ENCODE measurements at regions not wholly inside any gene's neighbourhood (a gene's known extent, or its start where the extent isn't known, plus 50 kb on each side); places are given as distances from the start of the nearest gene placed in this dataset.

GRCh38 chrX:38968344-38969216, 167.3 kb downstream of the MID1IP1 start:
- no peaks in the 10 kb centered on the region for H3K27me3 ChIP-seq
- TF ChIP-seq CTCF (IDR thresholded peaks at IDR 0.05) = no peak
- TF ChIP-seq POLR2A (IDR thresholded peaks at IDR 0.05) = no peak
- TF ChIP-seq EP300 (IDR thresholded peaks at IDR 0.05) = no peak
- no peaks in the 10 kb centered on the region for H3K36me3 ChIP-seq
- no peaks in the 10 kb centered on the region for H3K9me3 ChIP-seq
- H3K4me1 ChIP-seq (ENCODE audit: insufficient read depth) = no peaks in the 10 kb centered on the region
- no peak for DNase-seq
- intact Hi-C loops (cut with DNase I) = no loop called here
- H3K27ac ChIP-seq = no peak overlapping the region
- 76 to 82% (median 78%) methylated on average over 3 of the region's 3 CpGs for WGBS, 3 donors
- H3K4me3 ChIP-seq = no peak overlapping the region

GRCh38 chrX:38970074-38970473, 168.8 kb downstream of the MID1IP1 start:
- H3K4me3 ChIP-seq = no peak overlapping the region
- no peaks in the 10 kb centered on the region for H3K27me3 ChIP-seq
- no peaks in the 10 kb centered on the region for H3K9me3 ChIP-seq
- TF ChIP-seq CTCF (IDR thresholded peaks at IDR 0.05) (no peak), POLR2A (IDR thresholded peaks at IDR 0.05) (no peak), EP300 (IDR thresholded peaks at IDR 0.05) (no peak)
- H3K27ac ChIP-seq = no peak overlapping the region
- no peaks in the 10 kb centered on the region for H3K4me1 ChIP-seq (ENCODE audit: insufficient read depth)
- no peaks in the 10 kb centered on the region for H3K36me3 ChIP-seq
- intact Hi-C loops (cut with DNase I) = no loop called here
- no peak for DNase-seq
- 94 to 100% (median 100%) methylated on average over 1 of the region's 1 CpG for WGBS, 3 donors

- H3K36me3 ChIP-seq = no peaks in the 10 kb centered on the region
- H3K4me1 ChIP-seq (ENCODE audit: insufficient read depth) = no peaks in the 10 kb centered on the region
- no peak overlapping the region for H3K27ac ChIP-seq
- no peak for DNase-seq
- intact Hi-C loops (cut with DNase I) = no loop called here
- no peaks in the 10 kb centered on the region for H3K27me3 ChIP-seq
- WGBS, 3 donors = 63 to 72% (median 70%) methylated on average over 3 of the region's 3 CpGs
- no peak overlapping the region for H3K4me3 ChIP-seq
- no peak for TF ChIP-seq EP300 (IDR thresholded peaks at IDR 0.05)
- TF ChIP-seq POLR2A (IDR thresholded peaks at IDR 0.05) = no peak
- no peak for TF ChIP-seq CTCF (IDR thresholded peaks at IDR 0.05)
- no peaks in the 10 kb centered on the region for H3K9me3 ChIP-seq
Observed at GRCh38 chrX:38970845-38971244, 169.6 kb downstream of the MID1IP1 start.

GRCh38 chrX:38973322-38973721, 172.1 kb downstream of the MID1IP1 start:
- H3K27me3 ChIP-seq = no peaks in the 10 kb centered on the region
- no peak overlapping the region for H3K4me3 ChIP-seq
- no peaks in the 10 kb centered on the region for H3K4me1 ChIP-seq (ENCODE audit: insufficient read depth)
- WGBS, 3 donors = 54 to 69% (median 56%) methylated on average over 3 of the region's 3 CpGs
- no peaks in the 10 kb centered on the region for H3K36me3 ChIP-seq
- intact Hi-C loops (cut with DNase I) = no loop called here
- DNase-seq = no peak
- H3K9me3 ChIP-seq = no peaks in the 10 kb centered on the region
- H3K27ac ChIP-seq = no peak overlapping the region
- TF ChIP-seq POLR2A (IDR thresholded peaks at IDR 0.05) (no peak), CTCF (IDR thresholded peaks at IDR 0.05) (no peak), EP300 (IDR thresholded peaks at IDR 0.05) (no peak)

All from ovary (tissue), 7 donors.